Cardiac fibroblast (primary cell): ENCODE measurements at regions not wholly inside any gene's neighbourhood (a gene's known extent, or its start where the extent isn't known, plus 50 kb on each side); places are given as distances from the start of the nearest gene placed in this dataset.
A peak's percentile ranks its signal among the peaks of the same experiment; 100 is the strongest.

Experiments
- DNase-seq, 2 donors: peaks; one replicate each; pipeline versions ENCODE4 v3.0.0 to v3.0.0-alpha.2; 2010; ENCODE audit warnings: low read depth in 2 of 2
- H3K4me3 ChIP-seq, 2 donors: replicated peaks in 1 of 2; 1 replicate in 1 of 2; 2 replicates in 1 of 2; pipeline ENCODE4 v1.5.1; 2011; ENCODE audit warnings: low read depth in 2 of 2, low read length in 2 of 2, mild to moderate bottlenecking in 2 of 2, moderate library complexity in 1 of 2
- TF ChIP-seq, protein P1 (sequence below): IDR thresholded peaks from one replicate; pipeline ENCODE4 v1.5.1; 2011; ENCODE audit warnings: low read depth, mild to moderate bottlenecking, low read length, inconsistent platforms

DNA sequence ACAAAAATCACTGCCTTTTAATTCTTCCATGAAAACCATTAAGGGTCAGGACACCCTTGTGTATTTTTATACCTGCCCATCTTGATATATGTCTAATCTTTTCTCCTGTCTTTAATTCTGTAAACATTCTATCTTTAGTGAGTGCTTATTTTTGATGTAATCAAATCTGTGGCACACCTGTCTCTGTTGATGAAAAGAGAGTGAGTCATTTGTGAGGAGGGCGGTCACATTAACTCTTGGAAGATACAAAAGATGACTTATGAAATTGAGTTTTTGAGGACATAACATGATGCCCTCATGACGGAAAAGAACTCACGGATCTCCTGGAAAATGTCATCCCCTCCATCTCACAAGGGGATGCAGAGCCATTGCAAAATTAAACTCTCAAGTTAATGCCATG lies 206.5 kb upstream of the PGR start:
- no peak for DNase-seq
- TF ChIP-seq, protein P1, sequence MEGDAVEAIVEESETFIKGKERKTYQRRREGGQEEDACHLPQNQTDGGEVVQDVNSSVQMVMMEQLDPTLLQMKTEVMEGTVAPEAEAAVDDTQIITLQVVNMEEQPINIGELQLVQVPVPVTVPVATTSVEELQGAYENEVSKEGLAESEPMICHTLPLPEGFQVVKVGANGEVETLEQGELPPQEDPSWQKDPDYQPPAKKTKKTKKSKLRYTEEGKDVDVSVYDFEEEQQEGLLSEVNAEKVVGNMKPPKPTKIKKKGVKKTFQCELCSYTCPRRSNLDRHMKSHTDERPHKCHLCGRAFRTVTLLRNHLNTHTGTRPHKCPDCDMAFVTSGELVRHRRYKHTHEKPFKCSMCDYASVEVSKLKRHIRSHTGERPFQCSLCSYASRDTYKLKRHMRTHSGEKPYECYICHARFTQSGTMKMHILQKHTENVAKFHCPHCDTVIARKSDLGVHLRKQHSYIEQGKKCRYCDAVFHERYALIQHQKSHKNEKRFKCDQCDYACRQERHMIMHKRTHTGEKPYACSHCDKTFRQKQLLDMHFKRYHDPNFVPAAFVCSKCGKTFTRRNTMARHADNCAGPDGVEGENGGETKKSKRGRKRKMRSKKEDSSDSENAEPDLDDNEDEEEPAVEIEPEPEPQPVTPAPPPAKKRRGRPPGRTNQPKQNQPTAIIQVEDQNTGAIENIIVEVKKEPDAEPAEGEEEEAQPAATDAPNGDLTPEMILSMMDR: no peak
- no peak overlapping the region for H3K4me3 ChIP-seq

DNA sequence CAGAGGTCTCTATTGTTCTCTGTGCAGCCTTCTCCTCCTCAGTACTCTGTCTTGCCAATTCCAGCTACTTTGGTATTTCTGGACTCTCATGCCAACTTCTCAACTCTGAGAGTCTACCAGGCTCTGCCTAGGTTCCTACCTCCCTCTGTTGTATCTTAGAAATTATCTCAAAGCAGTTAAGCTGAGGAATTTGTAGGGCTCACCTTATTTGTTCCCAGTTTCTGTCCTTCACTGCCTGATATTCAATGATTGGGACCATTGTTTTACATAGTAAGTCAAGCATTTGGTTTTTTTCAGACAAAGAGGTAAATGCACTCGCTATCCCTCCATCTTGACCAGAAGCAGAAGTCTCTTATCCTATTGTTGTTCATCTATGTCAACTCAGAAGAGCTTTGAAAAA lies 205.0 kb upstream of the PGR start:
- no peak overlapping the region for H3K4me3 ChIP-seq
- DNase-seq: no peak
- TF ChIP-seq, protein P1: no peak

DNA sequence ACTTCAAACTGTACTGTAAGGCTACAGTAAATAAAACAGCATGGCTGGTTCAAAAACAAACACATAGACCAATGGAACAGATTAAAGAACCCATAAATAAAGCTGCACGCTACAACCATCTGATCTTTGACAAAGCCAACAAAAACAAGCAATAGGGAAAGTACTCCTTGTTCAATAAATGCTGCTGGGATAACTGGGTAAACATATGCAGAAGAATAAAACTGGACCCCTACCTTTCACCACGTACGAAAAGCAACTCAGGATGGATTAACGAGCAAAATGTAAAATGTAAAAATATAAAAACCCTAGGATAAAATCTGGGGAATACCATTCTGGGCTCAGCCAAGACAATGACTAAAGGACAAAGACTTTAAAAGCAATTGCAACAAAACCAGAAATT lies 201.8 kb upstream of the PGR start:
- no peak for DNase-seq
- no peak overlapping the region for H3K4me3 ChIP-seq
- TF ChIP-seq, protein P1: no peak

DNA sequence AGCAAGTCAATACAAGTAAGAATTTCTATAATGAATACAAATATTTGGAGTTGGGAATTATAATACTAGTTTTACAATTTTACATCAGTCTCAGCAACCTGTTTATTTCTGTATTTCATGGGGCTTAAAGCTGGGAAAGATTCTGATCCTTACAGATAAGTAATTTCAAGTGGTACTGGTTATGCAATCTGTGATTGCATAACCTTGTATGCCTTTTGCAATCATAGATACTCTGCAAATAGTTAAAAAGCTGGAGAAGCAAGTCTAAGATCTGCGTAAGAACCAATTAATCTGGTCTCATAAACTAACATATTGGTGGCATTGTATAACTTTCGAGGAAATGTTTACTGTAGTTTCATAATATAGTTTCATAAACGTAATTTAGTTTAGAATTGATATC lies 198.3 kb upstream of the PGR start:
- H3K4me3 ChIP-seq: no peak overlapping the region
- TF ChIP-seq, protein P1: no peak
- peak; percentile 0 to 9 for DNase-seq

DNA sequence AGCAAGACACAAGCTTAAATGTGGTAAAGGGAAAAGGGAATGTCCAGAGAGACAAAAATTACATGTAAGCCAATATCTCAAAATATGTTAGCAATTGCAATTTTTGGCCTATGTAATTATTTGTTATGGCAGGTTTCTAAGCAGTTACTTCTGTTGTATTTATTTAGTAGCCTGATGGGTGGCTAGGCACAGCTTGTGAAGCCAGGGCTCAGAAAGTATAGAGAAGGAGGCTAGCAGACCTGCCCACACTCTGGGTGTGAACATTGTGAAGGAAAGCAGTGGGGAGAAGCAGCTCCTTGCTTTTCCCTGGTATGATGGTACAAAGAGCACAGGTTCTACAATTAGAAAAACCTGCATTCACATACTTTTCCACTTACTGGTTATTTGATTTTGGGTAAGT lies 196.5 kb upstream of the PGR start:
- H3K4me3 ChIP-seq: no peak overlapping the region
- TF ChIP-seq, protein P1: no peak
- no peak for DNase-seq

DNA sequence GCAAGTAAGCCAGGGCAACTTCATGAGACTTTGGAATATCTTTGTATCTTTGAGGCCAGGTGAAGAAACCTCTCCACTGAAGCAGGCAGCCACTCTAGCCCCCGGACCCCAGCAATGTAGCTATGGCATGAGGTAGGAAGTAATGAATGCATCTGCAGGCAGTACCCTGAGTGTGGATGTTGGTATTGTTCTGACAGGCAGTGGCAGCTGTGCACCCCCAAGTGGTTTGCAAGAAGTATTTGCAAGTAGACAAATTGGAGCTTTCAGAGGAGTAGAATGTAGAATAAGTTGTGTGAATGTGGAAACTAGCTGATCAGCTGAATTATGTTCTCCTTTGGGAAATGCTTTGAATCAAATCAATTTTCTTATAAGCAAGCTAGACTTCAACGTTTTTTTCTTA lies 194.4 kb upstream of the PGR start:
- TF ChIP-seq, protein P1: no peak
- peak in 1 of 2 donors; percentile 3 for DNase-seq
- no peak overlapping the region for H3K4me3 ChIP-seq

DNA sequence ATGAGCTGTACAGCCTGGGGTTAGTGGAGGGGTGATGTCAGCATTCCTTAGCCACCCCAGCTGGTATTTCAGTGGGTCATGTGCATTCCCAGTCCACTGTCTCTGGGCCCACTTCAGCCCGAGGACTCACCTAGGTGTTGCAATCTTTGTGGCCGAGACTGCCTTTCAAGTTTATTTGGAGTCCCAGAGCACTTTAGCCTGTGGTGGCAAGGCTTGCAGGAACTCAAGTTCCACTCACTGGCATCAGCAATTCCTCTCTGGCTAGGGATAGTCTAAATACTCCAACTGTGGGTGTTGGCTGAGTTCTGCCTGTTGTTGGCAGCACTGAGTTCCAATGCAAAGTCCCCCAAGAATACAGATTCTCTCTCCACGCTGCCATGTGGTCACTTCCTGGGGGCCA lies 191.6 kb upstream of the PGR start:
- no peak overlapping the region for H3K4me3 ChIP-seq
- TF ChIP-seq, protein P1: no peak
- DNase-seq: no peak
